Sciatic nerve (tissue), 2 donors: ENCODE measurements at regions not wholly inside any gene's neighbourhood (a gene's known extent, or its start where the extent isn't known, plus 50 kb on each side); places are given as distances from the start of the nearest gene placed in this dataset.
"Not testable (repeated sequence)": the region's sequence is repeated elsewhere in the genome, so short reads cannot be mapped to it uniquely, and the experiment has no call there.

Source experiments
- ATAC-seq: fragments of 200-7000 bp; cut with Tn5 transposase; one replicate; pipeline ENCODE4 v1.9.1; 2020; ENCODE audit warnings: mild to moderate bottlenecking, moderate library complexity
- DNase-seq: peaks from one replicate; pipeline ENCODE4 v3.0.0-alpha.2; 2020; ENCODE audit warnings: low spot score
- intact Hi-C: fragments of 100-400 bp; cut with DNase I; formaldehyde crosslinking; loops from one replicate; pipeline ENCODE4 v1.14.2; 2022
- donor health status: DM: no; HTN: no; CAD: no.
- donor health status: DM: no; HTN: no; CAD: no.

DNA sequence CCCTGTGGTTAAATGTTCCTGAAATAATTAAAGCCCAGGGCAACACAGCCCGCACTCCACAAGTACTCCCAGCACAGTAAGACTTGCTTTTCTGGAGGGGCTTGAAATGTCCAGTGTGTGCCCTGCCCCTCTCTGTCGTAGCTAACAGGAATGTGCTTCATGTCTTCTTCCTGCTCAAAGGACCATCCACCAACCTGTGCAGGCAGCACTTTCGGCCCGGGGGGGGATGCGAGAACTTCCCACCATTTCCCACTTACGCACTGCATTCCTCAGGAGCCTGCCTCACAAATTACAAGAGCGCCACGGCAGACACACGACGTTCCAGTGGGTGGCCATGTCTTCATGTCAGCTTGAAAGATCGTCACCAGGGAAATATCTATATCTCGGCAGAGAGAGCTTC lies 70.3 kb upstream of the CLEC6A start:
- DNase-seq, ATAC-seq, intact Hi-C loops: not testable (repeated sequence)

DNA sequence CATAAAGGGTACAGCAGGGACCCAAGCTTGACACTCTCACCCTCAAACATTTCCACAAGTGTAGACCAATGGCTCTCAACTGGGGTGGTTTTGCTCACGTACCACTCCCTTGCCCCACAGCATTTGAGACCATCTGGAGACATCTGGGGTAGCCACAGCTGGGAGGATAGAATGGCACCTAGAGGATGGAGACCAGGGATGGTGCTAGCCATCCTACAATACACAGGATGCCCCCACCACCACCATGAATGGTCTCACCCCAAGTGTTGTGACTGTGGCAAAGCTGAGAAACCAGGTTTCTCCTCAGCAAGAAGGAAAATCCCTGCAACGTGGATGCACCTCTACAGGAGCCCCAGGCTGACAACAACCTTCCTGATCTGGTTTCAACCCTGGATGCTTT lies 69.1 kb upstream of the CLEC6A start:
- ATAC-seq, DNase-seq, intact Hi-C loops: not testable (repeated sequence)

DNA sequence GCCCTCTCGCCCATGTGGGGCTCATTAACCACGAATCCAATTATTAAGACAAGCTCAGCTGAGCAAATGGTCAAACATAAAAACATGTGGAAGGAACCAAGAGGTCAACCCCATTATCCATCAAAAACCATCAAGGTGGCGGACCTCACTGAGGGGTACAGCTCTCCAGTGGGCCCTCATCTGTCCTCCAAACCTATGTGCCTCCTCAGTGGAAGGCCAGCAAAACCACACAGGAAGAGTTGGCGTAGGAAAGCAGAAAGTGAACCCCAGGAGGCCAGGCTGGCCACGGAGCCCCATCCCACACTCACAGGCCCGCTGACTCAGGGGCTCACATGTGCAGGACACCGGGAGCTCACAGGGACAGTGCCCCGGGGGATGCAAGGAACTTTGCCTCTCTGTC lies 66.5 kb upstream of the CLEC6A start:
- DNase-seq, intact Hi-C loops, ATAC-seq: not testable (repeated sequence)

DNA sequence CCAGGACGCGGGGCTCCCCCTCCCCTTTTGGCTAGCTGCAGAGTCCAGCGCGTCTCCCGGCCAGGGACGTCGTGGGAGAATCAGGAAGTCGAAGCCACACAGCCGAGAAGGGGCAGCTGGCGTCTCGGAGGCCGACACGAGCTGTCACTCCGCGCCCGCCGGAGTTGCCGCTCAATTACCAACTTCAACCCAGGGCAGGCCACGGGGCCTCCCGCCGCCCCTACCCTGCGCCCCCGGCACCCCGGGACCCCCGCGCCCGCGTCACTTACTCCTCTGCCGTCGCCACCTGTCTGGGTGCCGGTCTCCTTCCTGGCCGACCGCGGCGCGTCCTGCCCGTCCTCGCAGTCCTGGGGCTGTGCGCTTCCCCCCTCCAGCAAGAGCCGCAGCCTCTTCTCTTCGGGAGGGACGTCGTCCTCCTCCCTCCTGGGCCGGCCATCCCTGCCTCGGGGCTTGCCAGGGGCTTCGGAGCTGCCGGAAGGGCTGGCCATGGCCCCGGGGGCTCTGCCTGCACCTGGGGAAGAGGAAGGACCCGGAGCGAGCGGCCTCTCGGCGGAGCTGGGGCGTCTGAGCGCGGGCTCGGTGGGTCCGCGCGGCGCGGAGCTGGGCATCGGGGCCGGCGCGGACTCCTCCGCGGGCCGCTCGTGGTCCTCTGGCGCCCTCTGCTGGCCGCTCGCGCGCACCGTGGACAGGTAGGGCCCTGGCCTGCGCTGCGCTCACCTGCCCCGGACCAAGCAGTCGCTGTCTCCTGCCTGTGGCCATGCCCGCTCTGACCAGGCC lies 65.6 kb upstream of the CLEC6A start:
- ATAC-seq, intact Hi-C loops: not testable (repeated sequence)
- DNase-seq = peak; percentile 78

DNA sequence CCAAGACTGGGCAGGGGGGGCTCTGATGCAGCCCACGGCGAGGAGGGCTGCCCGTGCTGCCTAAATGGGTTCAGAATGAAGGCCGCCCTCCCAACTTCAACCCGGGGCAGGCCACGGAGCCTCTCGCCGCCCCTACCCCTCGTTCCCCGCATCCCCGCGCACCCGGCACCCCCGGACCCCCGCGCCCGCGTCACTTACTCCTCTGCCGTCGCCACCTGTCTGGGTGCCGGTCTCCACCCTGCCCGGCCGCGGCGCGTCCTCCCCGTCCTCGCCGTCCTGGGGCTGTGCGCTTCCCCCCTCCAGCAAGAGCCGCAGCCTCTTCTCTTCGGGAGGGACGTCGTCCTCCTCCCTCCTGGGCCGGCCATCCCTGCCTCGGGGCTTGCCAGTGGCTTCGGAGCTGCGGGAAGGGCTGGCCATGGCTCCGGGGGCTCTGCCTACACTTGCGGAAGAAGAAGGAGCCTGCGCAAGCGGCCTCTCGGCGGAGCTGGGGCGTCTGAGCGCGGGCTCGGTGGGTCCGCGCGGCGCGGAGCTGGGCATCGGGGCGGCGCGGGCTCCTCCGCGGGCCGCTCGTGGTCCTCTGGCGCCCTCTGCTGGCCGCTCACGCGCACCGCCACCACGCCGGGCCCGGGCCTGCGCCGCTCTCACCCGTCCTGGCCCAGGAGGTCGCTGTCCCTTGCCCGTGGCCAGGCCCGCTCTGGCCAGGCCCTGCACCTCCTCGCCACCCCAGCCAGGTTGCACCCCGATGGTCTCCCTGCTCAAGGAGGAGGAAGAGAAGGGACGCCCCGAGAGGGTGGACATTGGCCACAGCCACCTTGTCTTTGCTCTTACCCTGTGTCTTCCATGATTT lies 59.3 kb upstream of the CLEC6A start:
- peak; percentile 85 for DNase-seq
- intact Hi-C loops = not testable (repeated sequence)
- peak; percentile 81 for ATAC-seq

DNA sequence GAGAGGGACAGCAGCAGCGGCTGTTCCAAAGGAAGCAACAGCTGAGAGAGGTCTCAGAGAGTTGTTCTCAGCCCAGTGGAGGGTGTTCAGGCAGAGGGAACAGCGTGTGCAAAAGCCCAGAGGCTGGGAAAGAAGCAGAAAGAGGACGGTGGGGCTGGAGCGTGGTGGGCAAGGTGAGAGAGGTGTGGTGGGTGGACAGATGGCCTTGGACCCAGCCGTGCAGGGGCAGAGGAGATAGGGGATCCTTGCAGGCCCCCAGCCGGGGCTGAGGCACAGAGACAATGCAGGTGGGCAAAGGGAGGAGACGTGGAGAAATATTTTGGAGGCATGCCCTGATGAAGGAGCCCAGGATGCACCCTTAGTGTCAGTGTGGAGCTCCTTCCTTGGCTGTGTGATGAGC lies 58.4 kb upstream of the CLEC6A start:
- DNase-seq, ATAC-seq, intact Hi-C loops: not testable (repeated sequence)

DNA sequence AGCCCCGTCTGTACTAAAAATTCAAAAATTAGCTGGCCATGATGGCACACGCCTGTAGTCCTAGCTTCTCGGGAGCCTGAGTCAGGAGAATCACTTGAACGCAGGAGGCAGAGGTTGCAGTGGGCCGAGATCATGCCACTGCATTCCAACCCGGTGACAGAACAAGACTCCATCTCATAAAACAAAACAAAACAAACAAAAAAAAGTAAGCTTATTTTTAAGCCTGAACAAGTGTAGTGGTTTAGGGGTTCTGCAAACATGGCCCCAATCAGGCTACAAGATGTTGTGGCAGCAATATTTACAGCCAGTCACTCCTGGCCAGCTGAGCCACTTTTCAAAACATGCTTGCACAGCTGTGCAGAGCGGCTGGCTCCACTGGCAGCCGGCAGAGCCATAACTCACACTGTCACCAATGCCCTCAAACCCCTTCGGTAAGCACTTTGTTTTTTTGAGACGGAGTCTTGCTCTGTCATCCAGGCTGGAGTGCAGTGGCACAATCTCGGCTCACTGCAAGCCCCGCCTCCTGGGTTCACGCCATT lies 56.2 kb upstream of the CLEC6A start:
- DNase-seq, intact Hi-C loops, ATAC-seq: not testable (repeated sequence)

DNA sequence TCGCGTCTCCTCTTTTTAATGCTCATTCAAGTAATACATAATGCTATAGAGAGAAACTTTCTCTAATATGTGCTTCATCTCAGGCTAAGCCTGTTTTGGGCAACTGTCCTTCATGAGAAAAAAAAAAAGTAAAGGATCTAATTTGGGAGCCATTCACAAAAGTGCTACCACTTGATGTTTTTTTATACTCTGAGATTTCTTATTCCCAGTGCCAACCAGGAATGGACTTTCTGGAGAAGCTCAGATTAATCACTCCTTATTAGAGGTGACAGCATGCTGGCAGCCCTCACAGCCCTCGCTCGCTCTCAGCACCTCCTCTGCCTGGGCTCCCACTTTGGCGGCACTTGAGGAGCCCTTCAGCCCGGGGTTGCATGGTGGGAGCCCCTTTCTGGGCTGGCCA lies 51.9 kb upstream of the CLEC6A start:
- intact Hi-C loops, ATAC-seq, DNase-seq: not testable (repeated sequence)

DNA sequence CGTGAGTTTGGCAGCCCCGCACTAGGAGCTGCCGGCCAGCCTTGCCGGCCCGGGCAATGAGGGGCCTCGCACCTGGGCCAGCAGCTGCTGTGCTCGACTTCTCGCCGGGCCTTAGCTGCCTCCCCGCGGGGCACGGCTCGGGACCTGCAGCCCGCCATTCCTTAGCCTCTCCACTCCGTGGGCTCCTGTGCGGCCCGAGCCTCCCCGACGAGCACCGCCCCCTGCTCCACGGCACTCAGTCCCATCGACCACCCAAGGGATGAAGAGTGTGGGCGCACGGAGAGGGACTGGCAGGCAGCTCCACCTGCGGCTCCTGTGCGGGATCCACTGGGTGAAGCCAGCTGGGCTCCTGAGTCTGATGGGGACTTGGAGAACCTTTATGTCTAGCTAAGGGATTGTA lies 51.4 kb upstream of the CLEC6A start:
- ATAC-seq, intact Hi-C loops, DNase-seq: not testable (repeated sequence)
